GM19023 (cell line): ENCODE measurements at regions not wholly inside any gene's neighbourhood (a gene's known extent, or its start where the extent isn't known, plus 50 kb on each side); places are given as distances from the start of the nearest gene placed in this dataset.

Experiments
- ATAC-seq: cut with Tn5 transposase; IDR thresholded peaks from one replicate; pipeline ENCODE4 v1.9.1; 2021; ENCODE audit warnings: mild to moderate bottlenecking, moderate library complexity; ENCODE audit not compliant: unreplicated experiment

DNA sequence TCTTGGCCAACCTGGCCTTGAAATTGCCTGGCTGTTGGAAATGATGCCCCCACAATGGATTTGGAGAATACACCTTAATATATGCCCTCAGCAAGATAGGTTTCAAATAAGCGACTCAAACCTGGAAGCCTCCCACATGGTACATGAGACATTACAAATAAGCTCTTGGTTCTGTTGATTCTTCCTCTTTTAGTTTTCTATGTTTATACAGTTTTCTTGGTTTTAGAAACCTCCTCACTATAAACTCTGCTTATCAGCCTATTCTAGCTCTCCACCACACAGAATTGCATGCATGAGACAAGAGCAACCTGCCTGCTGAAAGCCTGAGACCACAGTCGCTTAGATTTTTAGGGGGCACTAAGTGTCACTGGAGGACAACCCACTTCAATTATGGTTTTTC lies 108.8 kb upstream of the PREP start:
- ATAC-seq = no peak

DNA sequence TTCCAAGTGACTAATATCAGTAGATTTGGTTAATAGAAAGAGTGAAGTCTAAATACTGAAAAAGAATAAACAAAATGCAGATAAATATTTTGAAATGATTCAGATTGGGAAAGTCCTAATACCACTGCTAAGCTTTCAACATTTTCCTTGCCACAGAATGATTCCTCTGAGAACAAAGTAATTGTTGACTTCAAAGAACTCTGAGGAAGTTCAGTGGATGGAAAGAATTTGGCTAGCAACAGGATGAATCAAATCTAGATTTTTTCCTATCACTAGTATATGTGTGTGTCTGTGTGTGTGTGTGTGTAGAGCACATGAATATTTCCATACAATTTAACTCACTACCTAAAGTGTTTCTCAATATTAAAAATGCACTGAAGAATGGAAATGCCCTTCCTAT lies 107.9 kb upstream of the PREP start:
- ATAC-seq = no peak

DNA sequence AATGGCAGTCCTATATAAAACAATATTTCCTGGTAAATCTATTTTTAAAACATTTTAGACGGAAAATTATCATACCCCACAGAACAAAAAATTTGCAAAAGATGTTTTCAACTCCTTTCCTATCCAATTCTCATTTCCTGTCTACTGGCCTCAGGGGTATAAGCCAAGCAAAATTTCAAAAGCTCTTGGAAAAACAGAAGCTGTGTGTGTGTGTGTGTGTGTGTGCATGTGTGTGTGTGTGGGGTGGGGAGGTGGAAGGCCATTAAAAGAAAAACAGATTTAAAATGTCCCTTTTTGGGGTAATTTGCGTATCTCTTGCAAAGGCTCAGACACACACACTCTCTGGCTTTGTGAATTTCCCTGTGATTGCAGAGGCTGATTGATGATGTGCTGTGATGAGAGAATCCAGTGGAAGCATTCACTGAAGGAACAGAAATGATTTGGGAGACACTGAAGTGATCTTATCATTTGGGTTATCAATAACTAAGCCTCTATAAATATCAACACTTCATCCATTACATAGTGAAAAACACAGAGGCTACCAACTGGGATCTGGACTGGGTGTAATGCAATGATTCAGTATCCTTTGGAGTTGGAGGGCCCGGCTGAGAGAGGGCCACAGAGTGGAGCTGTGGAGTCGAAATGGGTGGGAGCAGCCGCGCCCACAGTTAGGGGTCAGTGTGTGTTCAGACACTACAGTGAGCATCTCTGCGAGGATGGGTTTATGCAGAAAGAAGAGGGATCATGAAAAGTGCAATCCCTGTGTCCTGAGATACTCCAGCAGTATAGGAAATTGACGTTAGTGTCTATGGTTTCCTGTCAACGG lies 106.8 kb upstream of the PREP start:
- ATAC-seq = no peak

DNA sequence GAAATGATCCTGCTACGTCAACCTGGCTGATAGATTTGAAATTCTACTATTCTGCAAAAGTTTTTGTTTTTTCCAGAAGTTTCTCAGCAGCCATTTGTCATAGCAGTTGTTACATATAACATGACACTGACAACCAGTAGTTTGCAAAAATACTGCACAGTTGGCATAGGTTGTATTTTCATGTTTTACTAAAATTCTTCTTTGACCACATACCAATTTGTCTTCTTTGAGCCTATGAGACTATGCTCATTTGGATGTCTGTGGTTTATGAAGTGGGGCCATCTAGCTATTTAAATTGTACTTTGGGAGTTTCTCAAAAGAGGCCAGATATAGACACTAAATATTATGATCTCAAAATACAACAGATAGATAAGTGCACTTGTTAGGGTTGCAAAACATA lies 104.9 kb upstream of the PREP start:
- no peak for ATAC-seq

DNA sequence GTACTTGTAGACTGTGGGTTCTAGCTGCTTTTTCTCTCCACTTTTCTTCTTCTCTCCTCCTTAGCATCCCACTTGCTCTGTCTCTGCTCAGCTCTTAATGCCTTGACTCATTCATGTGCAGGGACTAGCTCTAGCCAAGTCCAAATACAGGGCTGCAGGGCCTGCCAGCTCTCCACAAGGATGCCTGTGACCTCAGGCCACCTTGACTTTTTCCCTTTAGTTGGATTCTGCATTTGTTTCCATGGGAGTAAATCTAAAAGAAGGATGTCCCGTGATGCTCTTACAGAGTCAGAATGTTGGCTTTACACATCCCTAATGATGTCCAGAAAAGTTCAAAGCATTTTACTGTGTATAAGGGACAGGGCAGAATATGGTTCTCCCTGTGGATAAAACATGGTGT lies 101.8 kb upstream of the PREP start:
- ATAC-seq = no peak

DNA sequence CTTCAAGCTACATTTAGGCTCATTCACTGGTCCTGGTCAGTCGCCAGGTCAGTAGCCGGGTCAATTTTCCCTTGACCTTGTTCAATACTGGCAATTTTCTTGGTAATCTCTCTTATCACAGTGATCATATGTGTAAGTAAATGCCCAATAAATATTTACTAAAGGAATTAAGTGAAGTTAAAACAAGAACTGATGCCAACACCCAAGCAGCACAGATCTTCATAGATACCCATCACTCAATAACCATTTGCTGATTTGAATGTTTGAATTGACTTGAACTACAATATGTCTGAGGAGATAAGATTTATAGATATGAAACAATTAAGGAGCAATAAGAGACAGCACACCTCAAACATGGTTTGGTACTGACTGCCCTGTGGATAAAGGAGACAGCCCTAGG lies 100.8 kb upstream of the PREP start:
- no peak for ATAC-seq

DNA sequence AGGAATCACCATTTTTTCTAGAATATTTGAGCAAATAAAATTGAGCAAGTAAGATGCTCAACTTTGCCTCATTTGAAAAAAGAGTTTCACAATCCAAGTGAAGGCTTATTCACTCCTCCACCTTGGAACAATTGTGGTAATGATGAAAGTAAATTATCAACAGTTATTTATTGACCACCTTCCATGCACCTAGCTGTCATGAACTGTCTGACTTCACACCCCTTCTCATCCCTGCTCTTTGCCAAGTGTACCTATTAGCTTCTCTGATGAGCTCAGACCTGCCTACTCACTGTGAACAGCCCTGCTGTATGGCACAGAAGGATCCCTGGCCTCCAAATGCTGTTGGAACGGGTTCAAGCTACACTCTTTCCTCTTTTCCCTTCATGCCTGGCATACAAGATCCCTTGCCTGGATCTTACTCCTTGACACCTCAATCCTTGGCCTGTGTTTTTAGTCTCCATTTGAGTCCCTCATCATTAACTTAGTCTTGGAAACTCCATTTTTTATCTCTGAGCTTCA lies 99.0 kb upstream of the PREP start:
- no peak for ATAC-seq

DNA sequence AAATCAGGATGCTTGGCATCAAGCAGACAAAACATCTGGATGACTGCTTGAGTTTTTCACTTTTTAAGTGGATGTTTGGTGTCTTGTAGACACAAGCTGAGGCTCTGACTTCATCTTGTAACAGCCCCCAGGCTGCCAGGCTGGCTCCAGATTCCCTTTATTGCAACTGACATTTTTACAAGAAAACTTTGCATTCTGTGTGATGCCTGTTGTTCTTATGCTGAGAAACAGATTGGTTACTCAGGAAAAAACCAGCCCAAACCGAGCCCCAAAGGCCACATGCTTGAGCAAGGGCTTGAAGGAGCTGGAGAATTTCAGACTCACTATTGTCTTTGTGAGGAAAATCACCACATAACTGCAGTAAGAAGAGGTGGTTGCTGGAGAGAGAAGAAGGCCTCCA lies 98.4 kb upstream of the PREP start:
- no peak for ATAC-seq

DNA sequence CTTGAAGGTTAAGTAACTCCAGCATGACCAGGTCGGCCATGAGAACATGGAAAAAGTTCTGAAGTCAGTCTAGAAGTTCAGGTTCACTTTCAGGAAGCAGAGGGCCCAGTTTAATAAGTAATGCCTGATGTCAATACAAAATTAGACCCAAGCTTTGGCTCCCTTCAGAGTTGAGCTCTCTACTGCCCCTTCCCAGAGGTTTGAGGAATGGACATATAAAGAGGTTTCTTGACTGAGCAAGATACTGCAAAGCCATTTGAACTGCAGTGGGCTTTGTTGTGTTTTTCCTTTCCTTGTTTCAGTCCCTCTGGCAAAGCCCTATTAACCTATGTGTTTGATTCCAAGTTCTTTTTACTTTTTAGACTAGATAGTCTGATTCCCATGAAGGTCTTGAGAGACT lies 97.8 kb upstream of the PREP start:
- ATAC-seq = no peak

DNA sequence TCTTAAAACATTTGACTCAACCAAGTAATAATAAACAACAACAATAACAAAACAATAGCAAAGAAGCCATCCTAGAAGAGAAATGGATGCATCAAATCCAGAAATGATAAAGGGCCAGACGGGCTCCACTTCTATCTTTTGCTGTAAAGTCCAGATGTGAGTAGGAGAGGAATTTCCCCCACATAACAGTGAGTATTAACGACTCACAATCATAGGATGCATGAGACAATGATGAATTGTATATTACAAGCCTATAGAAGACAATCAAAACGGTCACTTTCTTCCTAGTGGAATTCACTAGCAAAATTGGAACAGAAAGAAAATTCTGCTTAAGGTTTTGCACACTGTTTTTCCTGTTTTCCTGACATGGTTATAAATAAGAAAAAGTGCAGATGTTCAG lies 97.0 kb upstream of the PREP start:
- ATAC-seq = no peak

DNA sequence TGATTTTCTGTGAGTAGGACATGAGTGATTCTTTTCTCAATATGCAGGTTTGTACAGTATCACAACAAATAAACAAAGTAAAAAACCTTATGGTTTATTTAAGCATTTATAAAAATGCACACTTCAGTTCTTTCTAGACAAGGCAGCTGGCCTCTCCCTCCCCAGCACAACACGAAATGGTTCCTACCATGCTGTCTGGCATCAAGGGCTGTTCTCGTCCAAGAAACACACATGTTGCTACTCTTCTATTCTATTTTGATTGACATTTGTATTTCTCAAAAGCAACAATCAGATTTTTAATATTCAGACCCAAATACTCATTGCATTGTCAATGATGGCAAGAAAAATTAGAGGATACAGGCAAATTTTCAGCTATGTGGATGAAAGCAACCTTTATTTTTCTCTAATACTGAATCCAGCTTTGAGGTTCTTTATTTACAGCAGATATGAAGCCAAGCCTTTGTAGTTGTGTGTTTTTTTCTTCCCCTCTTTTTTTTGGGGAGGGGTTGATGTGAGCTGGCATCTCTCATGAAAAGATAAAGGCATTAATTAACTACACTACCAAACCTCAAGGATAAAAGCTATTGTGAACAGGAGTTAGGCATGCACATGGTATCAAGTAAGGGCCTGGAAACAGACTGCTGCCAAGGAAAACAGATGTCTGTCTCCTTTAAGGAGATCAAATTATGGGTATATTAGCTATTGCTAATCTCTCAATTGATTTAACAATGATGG lies 96.4 kb upstream of the PREP start:
- no peak for ATAC-seq

DNA sequence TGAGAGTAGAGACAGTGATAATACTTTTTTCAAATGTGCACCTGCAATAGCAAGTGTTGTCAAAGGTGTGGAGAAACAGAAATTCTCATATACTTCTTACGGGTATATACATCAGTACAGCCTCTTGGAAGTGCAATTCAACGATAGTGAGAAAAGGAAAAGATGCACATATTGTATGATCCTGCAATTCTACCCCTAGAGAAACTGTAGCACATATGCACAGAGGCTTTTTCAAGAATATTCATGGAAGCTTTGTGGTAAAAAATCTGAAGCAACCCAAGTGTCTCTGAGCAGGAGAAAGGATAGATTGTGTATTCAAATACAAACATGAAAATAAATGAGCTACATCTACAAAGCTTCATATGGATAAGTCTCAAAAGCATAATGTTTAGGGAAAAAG lies 94.7 kb upstream of the PREP start:
- no peak for ATAC-seq

DNA sequence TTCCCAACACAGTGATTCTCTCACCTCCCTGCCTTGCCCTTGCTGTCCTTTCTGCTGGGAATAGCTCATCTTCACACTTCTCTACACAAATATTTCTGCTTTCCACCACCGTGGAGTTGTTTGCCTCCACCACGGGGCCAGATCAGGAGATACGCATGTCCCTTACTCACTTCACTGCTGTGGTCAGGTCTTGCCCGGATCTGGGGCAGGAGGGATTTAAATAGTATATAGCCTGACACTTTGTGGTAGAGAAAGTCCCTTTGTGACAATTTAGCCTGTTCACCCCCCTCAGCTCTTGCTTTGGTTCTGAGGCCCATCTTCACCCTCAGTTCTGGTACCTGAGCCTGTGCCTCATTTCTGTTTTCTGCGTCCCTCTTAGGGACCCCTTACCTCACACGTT lies 92.6 kb upstream of the PREP start:
- peak; percentile 71 for ATAC-seq

DNA sequence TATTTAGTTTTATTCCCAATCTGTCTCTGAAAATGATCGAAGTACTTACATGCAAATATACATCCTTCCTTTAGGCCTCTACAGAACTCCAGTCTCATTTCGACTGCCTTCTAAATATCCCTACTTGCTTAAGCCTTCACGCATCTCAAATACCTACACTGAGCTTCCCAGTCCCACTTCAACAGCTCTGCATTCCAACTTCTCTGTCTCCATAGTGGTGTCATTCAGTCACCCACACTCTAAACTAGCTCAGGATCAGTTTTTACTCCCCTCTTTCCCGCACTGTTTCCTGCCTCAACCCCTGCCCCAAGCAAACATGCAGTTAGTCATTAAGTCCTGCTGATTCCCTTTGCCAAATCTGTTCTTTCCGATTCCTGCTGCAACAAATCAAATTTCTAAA lies 91.8 kb upstream of the PREP start:
- ATAC-seq = no peak

DNA sequence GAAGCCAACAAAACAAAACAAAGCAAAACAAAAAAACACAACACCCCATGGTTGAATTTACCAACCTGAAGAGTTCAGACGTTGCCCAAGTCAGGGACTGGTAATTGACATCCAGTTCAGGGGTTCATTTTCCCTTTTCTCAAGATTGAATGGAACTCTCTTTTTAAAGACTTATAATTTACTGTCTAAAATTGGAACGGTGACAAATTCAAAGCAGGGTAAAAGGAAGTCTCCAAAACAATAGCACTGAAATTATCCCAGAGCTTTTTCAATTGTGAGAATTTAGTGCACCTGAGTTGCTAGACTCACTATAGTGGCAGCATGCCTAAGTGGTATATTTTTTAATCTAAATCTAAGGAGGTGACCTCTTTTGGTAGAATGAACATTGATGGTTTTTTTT lies 90.9 kb upstream of the PREP start:
- no peak for ATAC-seq

DNA sequence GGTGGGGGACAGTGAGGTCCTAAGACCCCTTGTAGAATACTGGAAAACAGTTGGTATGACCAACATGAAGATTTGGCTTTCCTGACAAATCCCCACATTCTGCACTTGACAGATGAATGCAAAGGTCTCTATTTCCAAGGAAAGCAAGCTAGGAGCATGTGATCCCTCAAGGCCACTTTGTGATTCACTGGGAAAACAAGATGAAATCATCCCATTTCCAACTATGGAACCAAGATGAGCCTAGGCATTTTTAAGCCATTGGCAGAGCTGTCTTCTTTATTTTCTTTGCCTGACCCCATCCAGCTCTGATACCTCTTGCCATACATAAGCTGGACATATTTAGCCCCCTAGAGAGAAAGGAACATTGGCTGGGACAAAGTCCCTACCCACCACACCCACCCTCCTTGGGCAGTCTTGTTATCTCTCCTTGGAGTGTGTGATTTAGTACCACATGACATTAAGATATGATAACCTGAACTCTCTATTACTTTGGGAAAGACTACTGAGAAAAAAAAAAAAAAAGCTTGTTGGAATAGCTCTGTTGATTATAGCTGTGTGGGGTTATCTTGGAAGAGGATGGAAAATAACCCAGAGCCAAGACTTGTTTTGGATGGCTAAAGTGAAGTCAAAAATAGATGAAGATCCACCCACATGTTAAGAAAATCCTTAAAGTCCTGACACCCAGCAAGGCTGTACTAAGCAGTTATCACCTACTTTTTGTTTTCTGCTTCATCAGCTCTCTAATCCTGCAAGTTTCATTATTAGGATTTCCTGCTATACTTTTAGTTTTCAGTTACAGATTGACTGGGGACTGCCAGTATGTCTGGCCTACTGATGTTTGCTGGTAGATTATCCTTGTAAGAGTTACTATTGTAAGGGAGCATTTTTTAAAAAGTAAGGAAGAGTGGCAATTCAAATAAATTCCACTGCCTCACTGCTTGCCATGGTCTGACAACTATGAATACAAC lies 90.1 kb upstream of the PREP start:
- peak; percentile 56 for ATAC-seq

DNA sequence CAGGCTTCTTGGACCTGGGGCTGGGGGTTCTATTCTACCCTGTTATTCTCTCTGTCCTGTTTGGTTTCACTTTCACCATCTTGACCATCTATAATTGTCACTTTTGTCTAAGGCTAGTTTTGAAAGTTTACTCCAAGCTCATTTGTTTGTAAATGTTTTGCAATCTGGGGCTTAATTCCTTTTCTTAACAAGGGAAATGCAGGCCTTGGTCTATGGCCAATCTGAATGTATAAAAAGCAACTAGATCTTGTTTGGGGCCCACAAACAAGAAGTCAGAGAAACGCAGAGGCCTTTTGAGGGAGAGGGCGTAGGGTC lies 86.3 kb upstream of the PREP start:
- no peak for ATAC-seq

DNA sequence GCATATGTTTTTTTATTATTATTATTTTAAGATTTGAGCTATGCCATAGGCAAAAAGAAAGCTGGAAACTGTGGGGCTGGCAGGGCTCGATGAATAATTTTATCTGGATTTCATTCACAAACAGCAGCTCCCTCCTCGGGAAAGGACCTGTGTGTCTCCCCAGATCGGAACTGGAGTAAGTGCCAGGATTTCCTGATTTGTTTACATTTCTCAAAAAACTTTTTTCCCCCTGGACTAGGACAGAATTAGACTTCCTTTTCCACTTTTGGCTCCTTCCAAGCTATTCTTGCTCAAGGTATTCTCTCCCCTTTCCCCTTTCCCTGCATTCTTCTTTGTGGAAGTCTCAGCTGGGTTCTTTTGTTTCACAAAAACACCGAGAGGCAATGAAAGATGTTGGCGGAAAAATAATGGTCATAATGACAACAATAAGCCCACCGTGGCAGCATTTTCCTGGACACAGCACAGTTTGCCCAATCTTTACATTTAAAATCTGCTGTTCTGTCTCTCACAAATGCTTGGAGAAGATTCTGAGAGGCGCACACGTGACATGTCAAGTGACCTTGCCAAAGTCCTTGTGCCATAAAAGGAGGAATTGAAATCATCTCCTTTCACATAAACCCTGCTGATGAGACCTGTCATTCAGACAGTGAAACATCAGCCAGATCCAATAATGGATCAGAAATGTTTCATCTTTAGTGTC lies 85.8 kb upstream of the PREP start:
- no peak for ATAC-seq

DNA sequence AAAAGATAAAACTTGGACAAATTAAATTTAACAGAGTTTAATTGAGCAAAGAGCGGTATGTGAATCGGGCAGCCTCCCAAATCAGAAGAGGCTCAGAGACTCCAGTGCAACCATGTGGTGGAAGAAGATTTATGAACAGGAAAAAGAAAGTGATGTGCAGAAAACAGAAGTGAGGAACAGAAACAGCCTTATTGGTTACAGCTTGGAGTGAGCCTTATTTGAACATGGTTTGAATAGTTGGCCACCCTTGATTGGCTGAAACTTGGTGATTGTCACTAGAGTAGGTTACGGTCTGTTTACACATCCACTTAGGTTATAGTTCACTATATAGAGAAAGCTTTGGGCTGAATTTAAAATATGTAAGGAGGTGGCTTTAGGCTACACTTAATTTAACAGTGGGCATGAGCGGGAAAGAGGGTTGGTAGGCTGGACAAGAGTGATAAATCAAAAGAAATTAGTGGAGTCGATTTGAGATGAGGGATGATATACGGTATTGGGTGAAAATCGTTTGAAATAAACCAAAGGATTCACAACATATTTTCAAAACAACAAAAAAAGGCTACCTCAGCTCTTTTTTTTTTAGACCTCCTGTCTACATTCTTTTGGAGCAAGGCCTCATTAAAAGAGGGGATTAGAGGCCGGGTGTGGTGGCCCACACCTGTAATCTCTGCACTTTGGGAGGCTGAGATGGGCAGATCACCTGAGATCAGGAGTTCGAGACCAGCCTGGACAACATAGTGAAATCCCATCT lies 84.3 kb upstream of the PREP start:
- ATAC-seq = no peak

DNA sequence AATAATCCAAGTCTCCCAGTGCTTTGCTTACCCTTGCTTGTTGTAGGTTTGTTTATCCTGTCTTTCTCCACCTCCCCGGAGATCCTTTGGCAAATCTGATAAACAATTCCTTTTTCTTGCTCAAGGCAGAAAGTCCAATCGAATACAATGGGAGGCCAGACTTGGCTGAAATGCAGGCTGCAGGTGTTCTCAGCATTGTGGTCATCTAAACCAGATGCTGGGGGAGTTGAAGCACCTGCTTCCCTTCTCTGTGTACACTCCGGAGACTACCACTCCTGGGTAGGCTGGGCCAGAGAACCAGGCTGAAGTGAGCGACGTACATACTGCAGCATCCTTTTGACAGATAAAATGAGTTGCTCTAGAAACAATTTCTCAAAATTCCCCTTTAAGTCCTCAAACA lies 82.6 kb upstream of the PREP start:
- peak; percentile 83 for ATAC-seq
